ENCODE measurements at regions not wholly inside any gene's neighbourhood (a gene's known extent, or its start where the extent isn't known, plus 50 kb on each side); places are given as distances from the start of the nearest gene placed in this dataset.

- TF ChIP-seq CTCF (IDR thresholded peaks at IDR 0.05; ENCODE audit: insufficient read depth, low read depth, low read length) = no peak
- no peak for DNase-seq (ENCODE audit: low read depth)
- CTCF ChIA-PET = interaction anchor here (0.6 kb wide), 1 partner anchor 1038 kb away, joined by 4 read pairs; no protein-coding TSS in a partner anchor
- POLR2A ChIA-PET = no interaction called here
- Histone ChIP-seq H3K4me3 (ENCODE audit: low read depth, low read length) (no peak overlapping the region), H3K27me3 (ENCODE audit: control insufficient read depth, insufficient read depth, low read length) (no peaks in the 10 kb centered on the region; the same call in 1 of the 2 replicates), H3K36me3 (ENCODE audit: control insufficient read depth, insufficient read depth, low read length) (no peaks in the 10 kb centered on the region)
Observed at GRCh38 chr16:54480429-54480828, 193.8 kb upstream of the IRX3 start.

GRCh38 chr16:54479546-54479945 lies 193.0 kb upstream of the IRX3 start:
- DNase-seq (ENCODE audit: low read depth) = no peak
- CTCF ChIA-PET = no interaction called here
- no peak overlapping the region for H3K4me3 ChIP-seq (ENCODE audit: low read depth, low read length)
- H3K36me3 ChIP-seq (ENCODE audit: control insufficient read depth, insufficient read depth, low read length) = no peaks in the 10 kb centered on the region
- no peaks in the 10 kb centered on the region; the same call in 1 of the 2 replicates for H3K27me3 ChIP-seq (ENCODE audit: control insufficient read depth, insufficient read depth, low read length)
- no peak for TF ChIP-seq CTCF (IDR thresholded peaks at IDR 0.05; ENCODE audit: insufficient read depth, low read depth, low read length)
- POLR2A ChIA-PET = no interaction called here

GRCh38 chr16:54477714-54478113 lies 191.1 kb upstream of the IRX3 start:
- Histone ChIP-seq H3K4me3 (ENCODE audit: low read depth, low read length) (no peak overlapping the region), H3K27me3 (ENCODE audit: control insufficient read depth, insufficient read depth, low read length) (no peaks in the 10 kb centered on the region), H3K36me3 (ENCODE audit: control insufficient read depth, insufficient read depth, low read length) (no peaks in the 10 kb centered on the region)
- no peak for DNase-seq (ENCODE audit: low read depth)
- ChIA-PET POLR2A (no interaction called here), CTCF (no interaction called here)
- TF ChIP-seq CTCF (IDR thresholded peaks at IDR 0.05; ENCODE audit: insufficient read depth, low read depth, low read length) = no peak

- CTCF ChIA-PET = interaction anchor here (0.7 kb wide), 1 partner anchor 9 kb away, joined by 3 read pairs; no protein-coding TSS in a partner anchor
- H3K27me3 ChIP-seq (ENCODE audit: control insufficient read depth, insufficient read depth, low read length) = peaks cover 1% of the 10 kb centered on the region
- H3K36me3 ChIP-seq (ENCODE audit: control insufficient read depth, insufficient read depth, low read length) = no peaks in the 10 kb centered on the region
- no peak for DNase-seq (ENCODE audit: low read depth)
- TF ChIP-seq CTCF (IDR thresholded peaks at IDR 0.05; ENCODE audit: insufficient read depth, low read depth, low read length) = no peak
- no peak overlapping the region for H3K4me3 ChIP-seq (ENCODE audit: low read depth, low read length)
- POLR2A ChIA-PET = no interaction called here
Observed at GRCh38 chr16:54475019-54475601, 188.5 kb upstream of the IRX3 start.

GRCh38 chr16:54473226-54473993 lies 186.8 kb upstream of the IRX3 start:
- no peaks in the 10 kb centered on the region for H3K36me3 ChIP-seq (ENCODE audit: control insufficient read depth, insufficient read depth, low read length)
- ChIA-PET CTCF (no interaction called here), POLR2A (no interaction called here)
- no peak for TF ChIP-seq CTCF (IDR thresholded peaks at IDR 0.05; ENCODE audit: insufficient read depth, low read depth, low read length)
- peaks cover 1% of the 10 kb centered on the region for H3K27me3 ChIP-seq (ENCODE audit: control insufficient read depth, insufficient read depth, low read length)
- no peak for DNase-seq (ENCODE audit: low read depth)
- H3K4me3 ChIP-seq (ENCODE audit: low read depth, low read length) = no peak overlapping the region

Data from BJ (cell line).